Fibroblast of villous mesenchyme (primary cell): ENCODE measurements at regions not wholly inside any gene's neighbourhood (a gene's known extent, or its start where the extent isn't known, plus 50 kb on each side); places are given as distances from the start of the nearest gene placed in this dataset.

Source experiments
- DNase-seq: peaks from one replicate; pipeline ENCODE4 v3.0.0-alpha.2; 2010; ENCODE audit warnings: low read depth
- H3K4me3 ChIP-seq: 2 replicates; pipeline ENCODE4 v1.5.1; 2011; ENCODE audit warnings: low read depth, mild to moderate bottlenecking, low read length
- CTCF ChIP-seq: IDR thresholded peaks from 2 replicates; pipeline ENCODE4 v1.5.1; 2012; ENCODE audit warnings: low read depth, mild to moderate bottlenecking, low read length; ENCODE audit not compliant: insufficient read depth

- no peak overlapping the region for H3K4me3 ChIP-seq
- TF ChIP-seq CTCF, result no peak
- DNase-seq, result no peak
These were observed 277.8 kb downstream of the SLCO4C1 start for GRCh38 chr5:102018279-102018678.

- H3K4me3 ChIP-seq, result no peak overlapping the region
- no peak for DNase-seq
- TF ChIP-seq CTCF, result no peak
These were observed 281.7 kb downstream of the SLCO4C1 start for GRCh38 chr5:102014371-102014770.

GRCh38 chr5:102010644-102011043, 285.4 kb downstream of the SLCO4C1 start:
- no peak for TF ChIP-seq CTCF
- no peak for DNase-seq
- no peak overlapping the region for H3K4me3 ChIP-seq

- no peak overlapping the region for H3K4me3 ChIP-seq
- TF ChIP-seq CTCF, result no peak
- DNase-seq, result no peak
These were observed 298.8 kb downstream of the SLCO4C1 start for GRCh38 chr5:101997235-101997634.

- no peak for DNase-seq
- TF ChIP-seq CTCF, result no peak
These were observed 300.5 kb downstream of the SLCO4C1 start for GRCh38 chr5:101995585-101995984.

GRCh38 chr5:101991486-101991885, 304.6 kb downstream of the SLCO4C1 start:
- no peak for DNase-seq
- H3K4me3 ChIP-seq, result no peak overlapping the region
- TF ChIP-seq CTCF, result no peak

More at GRCh38 chr5:101995585-101995984, 300.5 kb downstream of the SLCO4C1 start:
- H3K4me3 ChIP-seq, result no peak overlapping the region

GRCh38 chr5:101989659-101990058, 306.4 kb downstream of the SLCO4C1 start:
- DNase-seq, result no peak
- no peak overlapping the region for H3K4me3 ChIP-seq
- no peak for TF ChIP-seq CTCF
